ENCODE measurements at regions not wholly inside any gene's neighbourhood (a gene's known extent, or its start where the extent isn't known, plus 50 kb on each side); places are given as distances from the start of the nearest gene placed in this dataset.
"Not testable (repeated sequence)": the region's sequence is repeated elsewhere in the genome, so short reads cannot be mapped to it uniquely, and the experiment has no call there.

DNA sequence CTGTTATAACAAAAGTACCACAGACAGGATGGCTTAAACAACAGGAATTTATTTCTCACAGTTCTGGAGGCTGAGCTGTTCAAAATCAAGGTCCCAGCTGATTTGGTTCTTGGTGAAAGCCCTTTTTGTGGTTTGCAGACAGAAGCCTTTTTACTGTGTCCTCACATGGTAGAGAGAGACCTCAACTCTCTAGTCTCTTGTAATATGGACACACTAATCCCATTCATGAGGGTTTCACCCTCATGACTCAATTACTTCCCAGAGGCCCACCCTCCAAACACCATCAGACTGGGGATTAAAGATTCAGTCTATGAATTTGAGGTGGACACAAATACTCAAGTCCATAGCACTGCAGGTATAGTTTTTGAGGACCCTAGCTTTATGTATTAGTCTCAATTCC lies 97.3 kb upstream of the WIPF3 start:
- not testable (repeated sequence) for DNase-seq

DNA sequence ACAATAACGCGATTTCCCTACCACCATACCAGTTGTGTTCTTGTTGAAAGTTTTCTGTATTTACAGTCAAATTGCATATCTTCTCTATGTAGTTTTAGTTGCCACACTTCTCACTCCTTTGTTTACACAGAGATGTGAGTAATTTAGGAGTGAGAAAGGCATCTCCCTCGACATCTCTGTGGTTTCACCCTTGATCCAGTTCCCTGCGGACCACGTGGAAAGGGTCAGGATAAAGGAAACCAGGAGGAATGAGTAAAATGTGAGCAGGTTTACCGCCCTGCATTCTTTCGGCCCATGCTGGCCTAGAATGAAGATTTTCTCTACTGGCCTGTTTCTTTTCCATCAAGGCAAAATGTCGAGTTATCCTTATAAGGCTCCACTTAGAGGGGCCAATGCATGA lies 83.2 kb upstream of the WIPF3 start:
- not testable (repeated sequence) for DNase-seq

DNA sequence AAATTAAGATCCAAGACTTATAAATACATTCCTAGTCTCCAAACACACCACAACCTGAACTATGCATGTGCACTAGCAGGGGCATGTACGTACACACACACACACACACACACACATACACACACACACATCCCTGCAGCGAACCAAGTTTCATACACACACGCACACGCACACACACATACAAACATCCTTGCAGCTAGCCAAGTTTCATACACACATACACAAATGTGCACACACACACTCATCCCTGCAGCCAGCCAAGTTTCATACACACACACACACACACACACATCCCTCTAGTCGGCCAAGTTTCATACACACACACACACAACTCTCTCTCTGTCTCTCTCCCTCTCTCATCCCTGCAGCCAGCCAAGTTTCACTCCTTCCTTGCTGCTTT lies 82.7 kb upstream of the WIPF3 start:
- DNase-seq = no peak

DNA sequence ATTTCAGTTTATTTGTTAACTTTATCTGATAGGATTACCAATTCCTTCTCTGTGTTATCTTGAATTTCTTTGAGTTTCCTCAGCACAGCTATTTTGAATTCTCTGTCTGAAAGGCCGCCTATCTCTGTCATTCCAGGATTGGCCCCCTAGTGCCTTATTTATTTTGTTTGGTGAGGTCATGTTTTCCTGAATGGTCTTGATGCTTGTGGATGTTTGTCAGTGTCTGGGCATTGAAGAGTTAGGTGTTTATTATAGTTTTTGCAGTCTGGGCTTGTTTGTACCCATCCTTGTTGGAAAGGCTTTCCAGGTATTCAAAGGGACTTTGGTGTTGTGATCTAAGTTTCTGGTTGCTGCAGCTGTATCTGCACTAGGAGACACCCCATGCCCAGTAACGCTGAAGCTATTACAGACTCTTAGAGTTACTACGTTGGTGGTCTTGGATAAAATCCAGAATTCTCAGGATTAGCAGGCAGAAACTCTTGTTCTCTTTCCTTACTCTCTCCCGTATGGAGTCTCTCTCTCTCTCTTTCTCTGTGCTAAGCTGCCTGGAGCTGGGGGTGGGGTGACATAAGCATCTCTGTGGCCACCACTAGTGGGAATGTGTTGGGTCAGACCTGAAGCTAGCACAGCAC lies 76.7 kb upstream of the WIPF3 start:
- DNase-seq = not testable (repeated sequence)

DNA sequence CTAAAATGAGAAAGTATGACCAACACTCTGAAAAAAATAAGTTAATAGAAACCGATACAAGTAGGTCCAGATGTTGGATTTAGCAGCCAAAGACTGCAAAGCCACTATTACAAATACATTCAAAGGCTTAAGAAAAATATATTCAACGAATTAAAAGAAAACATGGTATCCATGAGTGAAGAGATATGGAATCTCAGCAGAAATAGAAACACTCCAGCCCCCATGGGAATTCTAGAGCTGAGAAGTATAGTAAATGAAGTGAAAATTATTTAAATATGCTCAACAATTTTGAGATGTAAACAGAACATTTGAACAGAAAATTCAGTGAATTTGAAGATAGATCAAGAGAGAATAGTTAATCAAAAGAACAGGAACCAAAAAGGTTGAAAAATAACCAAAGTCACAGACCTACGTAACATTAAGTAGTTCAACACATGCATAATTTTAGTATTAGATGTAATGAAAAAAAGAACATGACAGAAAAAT lies 72.0 kb upstream of the WIPF3 start:
- DNase-seq = no peak

DNA sequence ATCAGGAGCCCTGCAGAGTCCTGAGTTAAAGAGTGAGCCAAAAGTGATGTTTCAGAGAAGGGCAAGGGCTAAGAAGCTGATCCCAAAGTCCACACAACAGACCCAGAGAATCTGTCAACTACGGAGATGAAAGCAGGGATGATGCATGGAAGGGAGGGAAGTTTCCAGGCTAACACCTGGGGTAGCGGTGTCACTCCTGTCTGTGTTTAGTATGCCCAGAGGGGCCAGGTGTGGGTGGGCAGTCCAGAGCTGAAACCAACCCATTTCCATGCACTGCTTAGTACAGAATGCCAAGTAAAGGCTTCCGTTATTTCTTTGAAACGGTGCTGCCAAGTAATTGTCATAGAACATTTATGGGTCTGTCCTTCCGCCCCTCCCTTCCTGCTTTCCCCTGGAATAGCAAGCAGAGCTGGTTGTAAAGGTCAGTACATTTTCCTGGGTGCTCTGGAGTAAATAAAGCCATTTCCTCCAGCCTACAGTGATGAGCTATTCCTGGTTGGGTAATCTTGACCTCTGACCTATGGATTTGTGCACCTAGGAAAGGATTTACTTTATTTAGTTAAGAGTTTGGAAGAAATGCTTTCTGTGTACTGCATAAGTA lies 58.6 kb upstream of the WIPF3 start:
- DNase-seq = not testable (repeated sequence)

DNA sequence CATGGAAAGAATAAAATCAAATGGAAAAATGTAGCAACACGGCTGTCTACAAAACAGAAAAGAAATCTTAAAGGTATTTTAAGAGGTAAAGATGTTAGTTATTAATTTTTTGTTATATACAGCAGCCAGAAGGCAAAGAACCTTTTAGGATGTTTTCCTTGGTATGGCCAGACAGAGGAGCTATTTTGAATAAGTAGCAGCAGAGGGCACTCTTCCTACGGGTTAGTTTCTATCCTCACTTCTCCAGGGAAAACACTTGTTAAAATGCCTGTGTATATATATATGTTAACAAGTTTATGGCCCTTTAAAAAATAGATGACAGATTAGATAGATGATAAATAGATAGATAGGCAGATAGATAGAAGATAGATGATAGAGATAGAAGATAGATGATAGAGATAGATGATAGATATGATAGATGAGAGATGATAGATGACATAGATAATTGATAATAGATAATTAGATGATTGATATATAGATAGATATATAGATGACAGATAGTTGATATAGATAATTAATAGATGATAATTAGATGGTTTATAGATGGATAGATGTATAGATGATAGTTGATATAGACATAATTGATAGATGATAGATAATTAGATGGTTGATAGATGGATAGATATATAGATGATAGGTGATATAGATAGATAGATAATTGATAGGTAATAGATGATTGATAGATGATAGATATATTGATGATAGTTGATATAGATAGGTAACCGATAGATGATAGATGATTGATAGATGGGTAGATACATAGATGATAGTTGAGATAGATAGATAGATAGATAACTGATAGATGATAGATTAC lies 57.8 kb upstream of the WIPF3 start:
- no peak for DNase-seq

DNA sequence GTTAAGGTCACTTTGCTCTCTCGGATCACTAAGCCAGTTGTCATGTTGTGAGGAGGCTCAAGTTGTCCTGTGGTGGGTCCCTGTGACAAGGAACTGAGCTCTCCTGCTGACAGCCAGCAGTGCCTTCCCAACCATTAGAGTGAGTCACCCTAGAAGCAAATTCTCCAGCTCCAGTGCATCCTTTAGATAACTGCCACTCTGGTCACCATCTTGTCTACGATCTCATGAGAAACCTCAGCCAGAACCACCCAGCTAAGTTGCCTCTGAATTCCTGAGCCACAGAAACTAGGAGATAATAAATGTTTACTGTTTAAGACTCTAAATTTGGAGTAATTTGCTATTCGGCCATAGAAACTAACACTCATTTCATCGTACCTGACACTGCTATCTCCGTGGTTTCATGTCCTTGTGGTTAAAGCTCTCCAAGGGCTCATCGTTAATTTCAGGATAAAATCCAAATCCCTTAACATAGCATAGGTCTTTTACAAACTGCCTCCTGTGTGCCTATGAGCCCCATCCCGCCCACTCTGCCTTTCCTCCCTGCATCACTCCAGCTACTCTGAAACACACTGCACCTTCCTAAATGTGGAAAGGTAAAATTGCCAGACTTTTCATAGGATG lies 56.5 kb upstream of the WIPF3 start:
- no peak for DNase-seq

DNA sequence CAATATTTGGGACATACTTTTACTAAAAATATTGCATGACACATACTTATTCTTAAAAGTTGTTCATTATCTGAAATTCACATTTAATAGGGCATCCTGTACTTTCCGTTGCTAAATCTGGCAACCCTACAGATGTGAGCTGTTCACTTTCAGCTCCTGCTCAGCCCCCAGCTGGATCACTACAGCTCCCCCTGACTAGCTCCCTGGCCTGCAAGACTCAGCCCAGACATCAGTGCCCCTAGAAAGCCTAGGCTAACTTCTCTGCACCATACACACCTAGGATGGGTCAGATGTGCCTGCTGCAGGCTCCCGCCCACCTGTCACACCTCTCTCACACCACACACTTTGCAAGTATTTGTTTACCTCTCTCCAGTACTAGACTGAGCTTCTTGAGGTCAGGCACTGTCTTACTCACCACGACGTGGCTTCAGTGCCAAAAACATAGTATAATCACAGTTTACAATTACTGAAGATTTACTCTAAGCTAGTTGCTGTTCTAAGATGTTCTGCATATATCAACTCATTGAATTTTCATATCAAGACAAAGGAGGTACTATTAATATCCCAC lies 55.9 kb upstream of the WIPF3 start:
- DNase-seq = not testable (repeated sequence)

DNA sequence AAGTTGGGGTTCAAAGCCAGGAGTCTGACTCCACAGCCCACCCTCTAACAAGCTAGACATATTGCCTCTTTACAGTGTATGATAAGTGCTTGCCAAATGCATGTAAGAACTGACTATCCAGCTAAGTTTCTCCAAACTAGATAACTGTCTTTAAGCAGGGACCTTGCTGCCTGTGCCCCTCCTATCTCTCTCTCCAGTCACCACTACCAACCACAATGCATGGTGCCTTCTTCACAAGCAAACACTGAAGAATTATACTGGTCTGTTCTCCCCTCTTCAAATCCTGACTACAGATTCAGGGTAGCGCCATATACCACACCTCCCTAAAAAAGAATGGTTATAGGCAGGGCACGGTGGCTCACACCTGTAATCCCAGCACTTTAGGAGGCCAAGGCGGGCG lies 55.3 kb upstream of the WIPF3 start:
- not testable (repeated sequence) for DNase-seq

DNA sequence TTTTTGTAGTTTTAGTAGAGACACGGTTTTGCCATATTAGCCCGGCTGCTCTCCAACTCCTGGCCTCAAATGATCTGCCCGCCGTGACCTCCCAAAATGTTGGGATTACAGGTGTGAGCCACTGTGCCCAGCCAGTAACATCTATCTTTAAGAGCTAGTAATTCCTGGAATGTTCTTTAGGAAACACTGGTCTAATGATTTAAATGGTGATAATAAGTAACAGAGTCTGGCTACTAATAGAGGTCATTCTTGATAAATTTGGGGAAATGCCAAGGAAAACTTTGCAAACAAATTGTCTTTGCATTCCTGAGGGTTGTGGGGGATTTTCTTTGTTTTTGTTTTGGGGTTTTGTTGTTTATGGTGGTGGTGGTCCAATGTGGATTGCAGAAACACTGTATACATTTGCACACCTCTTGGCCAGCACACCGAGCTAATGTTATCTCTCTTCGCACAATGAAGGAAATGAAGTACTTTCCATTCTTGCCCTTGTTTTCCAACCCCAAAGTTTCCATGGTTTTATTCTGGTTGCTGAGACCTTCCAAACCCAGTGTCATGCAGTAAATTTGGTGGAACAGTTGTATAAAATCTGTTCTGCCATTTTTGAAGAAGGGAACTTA lies 51.3 kb upstream of the WIPF3 start:
- no peak for DNase-seq
